MM.1S (cell line): ENCODE measurements at regions not wholly inside any gene's neighbourhood (a gene's known extent, or its start where the extent isn't known, plus 50 kb on each side); places are given as distances from the start of the nearest gene placed in this dataset.

Experiments used
- CTCF ChIP-seq: fragments of 300-600 bp; sonication (generic); IDR thresholded peaks from 2 replicates; pipeline ENCODE4 v1.5.1; 2016; ENCODE audit warnings: antibody characterized with exemption, low read length, mixed read lengths
- EZH2 ChIP-seq: fragments of 300-600 bp; sonication (generic); optimal IDR thresholded peaks from 2 replicates; pipeline ENCODE3; 2017; ENCODE audit warnings: low read depth, mild to moderate bottlenecking, antibody characterized with exemption, low read length, mixed read lengths
- EZH2phosphoT487 ChIP-seq: fragments of 300-600 bp; sonication (generic); IDR thresholded peaks from 2 replicates; pipeline ENCODE4 v1.6.1; 2018; ENCODE audit warnings: antibody characterized with exemption, low read length

- TF ChIP-seq CTCF, result no peak
- TF ChIP-seq EZH2, result no peak
- TF ChIP-seq EZH2phosphoT487, result no peak
These were observed 85.2 kb downstream of the ELOVL4 start for GRCh38 chr6:79862126-79862525.
